Osteoblast (primary cell): ENCODE measurements at regions not wholly inside any gene's neighbourhood (a gene's known extent, or its start where the extent isn't known, plus 50 kb on each side); places are given as distances from the start of the nearest gene placed in this dataset.
"Not testable (repeated sequence)": the region's sequence is repeated elsewhere in the genome, so short reads cannot be mapped to it uniquely, and the experiment has no call there.

Experiments
- DNase-seq: peaks from one replicate; pipeline ENCODE4 v3.0.0; 2011; ENCODE audit warnings: low spot score, mixed read lengths; ENCODE audit not compliant: insufficient read length; ENCODE audit errors: missing footprints
- H2AFZ ChIP-seq: 2 replicates; pipeline ENCODE4 v1.6.0; 2011; ENCODE audit warnings: mild to moderate bottlenecking, low read length
- H3K27ac ChIP-seq: 2 replicates; pipeline ENCODE4 v1.5.1; 2011; ENCODE audit warnings: mild to moderate bottlenecking, low read depth, low read length, moderate library complexity
- H3K27me3 ChIP-seq: 2 replicates; pipeline ENCODE4 v1.6.0; 2012; ENCODE audit warnings: mild to moderate bottlenecking, control low read depth, inconsistent platforms, low read length, moderate library complexity; ENCODE audit not compliant: insufficient read depth
- H3K36me3 ChIP-seq: 2 replicates; pipeline ENCODE4 v1.5.1; 2011; ENCODE audit warnings: mild to moderate bottlenecking, low read length, control low read depth, moderate library complexity; ENCODE audit not compliant: insufficient read depth
- H3K4me1 ChIP-seq: 2 replicates; pipeline ENCODE4 v1.5.1; 2011; ENCODE audit warnings: mild to moderate bottlenecking, low read length, control low read depth, moderate library complexity; ENCODE audit not compliant: insufficient read depth
- H3K4me2 ChIP-seq: 2 replicates; pipeline ENCODE4 v1.6.0; 2011; ENCODE audit warnings: mild to moderate bottlenecking, low read length; ENCODE audit not compliant: insufficient read depth
- H3K4me3 ChIP-seq: fragments of 200-600 bp; sonication (generic); 3 replicates; pipeline ENCODE4 v1.5.1; 2012; ENCODE audit warnings: mild to moderate bottlenecking, low read length, inconsistent platforms; ENCODE audit not compliant: insufficient read depth
- H3K79me2 ChIP-seq: 2 replicates; pipeline ENCODE4 v1.6.0; 2012; ENCODE audit warnings: mild to moderate bottlenecking, low read length, control low read depth, inconsistent platforms; ENCODE audit not compliant: insufficient read depth
- H3K9me3 ChIP-seq: 2 replicates; pipeline ENCODE4 v1.5.1; 2011; ENCODE audit warnings: low read depth, low read length, control low read depth
- H4K20me1 ChIP-seq: 2 replicates; pipeline ENCODE4 v1.6.0; 2012; ENCODE audit warnings: mild to moderate bottlenecking, low read length, control low read depth; ENCODE audit not compliant: insufficient read depth
- CTCF ChIP-seq: IDR thresholded peaks from 2 replicates; pipeline ENCODE4 v1.5.1; 2011; ENCODE audit warnings: mild to moderate bottlenecking, low read depth, low read length, moderate library complexity; ENCODE audit errors: extremely low read depth

- H3K9me3 ChIP-seq, result no peaks in the 10 kb centered on the region
- no peaks in the 10 kb centered on the region for H4K20me1 ChIP-seq
- H3K4me1 ChIP-seq, result no peaks in the 10 kb centered on the region
- no peak overlapping the region for H2AFZ ChIP-seq
- H3K4me3 ChIP-seq, result no peak overlapping the region
- no peaks in the 10 kb centered on the region for H3K79me2 ChIP-seq
- H3K27me3 ChIP-seq, result no peaks in the 10 kb centered on the region
- H3K27ac ChIP-seq, result no peak overlapping the region
- no peak overlapping the region for H3K4me2 ChIP-seq
- no peaks in the 10 kb centered on the region for H3K36me3 ChIP-seq
- DNase-seq, result no peak
- TF ChIP-seq CTCF, result no peak
Measured at GRCh38 chr1:178665579-178665978, 59.5 kb upstream of the RALGPS2 start.

- not testable (repeated sequence) for DNase-seq, H3K36me3 ChIP-seq, H3K27me3 ChIP-seq, H3K79me2 ChIP-seq, H3K9me3 ChIP-seq, H2AFZ ChIP-seq, H4K20me1 ChIP-seq, H3K27ac ChIP-seq, H3K4me2 ChIP-seq, H3K4me1 ChIP-seq, H3K4me3 ChIP-seq
Measured at GRCh38 chr1:178666891-178667290, 58.2 kb upstream of the RALGPS2 start.

GRCh38 chr1:178672434-178672833 is 52.6 kb upstream of the RALGPS2 start:
- peaks cover 6% of the 10 kb centered on the region for H3K9me3 ChIP-seq
- no peaks in the 10 kb centered on the region for H3K36me3 ChIP-seq
- TF ChIP-seq CTCF, result no peak
- H3K4me3 ChIP-seq, result no peak overlapping the region
- no peaks in the 10 kb centered on the region for H3K4me1 ChIP-seq
- H3K4me2 ChIP-seq, result no peak overlapping the region
- H3K79me2 ChIP-seq, result no peaks in the 10 kb centered on the region
- DNase-seq, result no peak
- H2AFZ ChIP-seq, result no peak overlapping the region
- no peaks in the 10 kb centered on the region for H4K20me1 ChIP-seq
- no peak overlapping the region for H3K27ac ChIP-seq
- no peaks in the 10 kb centered on the region for H3K27me3 ChIP-seq

- not testable (repeated sequence) for H3K9me3 ChIP-seq, H2AFZ ChIP-seq, H3K36me3 ChIP-seq, H3K27ac ChIP-seq, H3K4me1 ChIP-seq, H3K79me2 ChIP-seq, DNase-seq, H3K4me3 ChIP-seq, H3K27me3 ChIP-seq, H3K4me2 ChIP-seq, H4K20me1 ChIP-seq
Measured at GRCh38 chr1:178674559-178674958, 50.5 kb upstream of the RALGPS2 start.
